ENCODE measurements at regions not wholly inside any gene's neighbourhood (a gene's known extent, or its start where the extent isn't known, plus 50 kb on each side); places are given as distances from the start of the nearest gene placed in this dataset.

- H3K4me3 ChIP-seq: no peak overlapping the region
- intact Hi-C loops (cut with DNase I; ENCODE audit: low total_unique reads) (no loop called here), in situ Hi-C loops (cut with MboI; ENCODE audit: low sequenced_read_pairs in 4 of 4) (loop anchor here in 2 of 4 donors (25.0 kb wide), 2 partner anchors 470 to 570 kb away; no protein-coding TSS in a partner anchor)
- ATAC-seq: no peak
- no peak for DNase-seq
- no peak overlapping the region for H3K27ac ChIP-seq
- H3K36me3 ChIP-seq: no peaks in the 10 kb centered on the region
- H3K4me1 ChIP-seq: no peaks in the 10 kb centered on the region
- TF ChIP-seq POLR2A (IDR thresholded peaks at IDR 0.05): no peak
- TF ChIP-seq, protein P1, sequence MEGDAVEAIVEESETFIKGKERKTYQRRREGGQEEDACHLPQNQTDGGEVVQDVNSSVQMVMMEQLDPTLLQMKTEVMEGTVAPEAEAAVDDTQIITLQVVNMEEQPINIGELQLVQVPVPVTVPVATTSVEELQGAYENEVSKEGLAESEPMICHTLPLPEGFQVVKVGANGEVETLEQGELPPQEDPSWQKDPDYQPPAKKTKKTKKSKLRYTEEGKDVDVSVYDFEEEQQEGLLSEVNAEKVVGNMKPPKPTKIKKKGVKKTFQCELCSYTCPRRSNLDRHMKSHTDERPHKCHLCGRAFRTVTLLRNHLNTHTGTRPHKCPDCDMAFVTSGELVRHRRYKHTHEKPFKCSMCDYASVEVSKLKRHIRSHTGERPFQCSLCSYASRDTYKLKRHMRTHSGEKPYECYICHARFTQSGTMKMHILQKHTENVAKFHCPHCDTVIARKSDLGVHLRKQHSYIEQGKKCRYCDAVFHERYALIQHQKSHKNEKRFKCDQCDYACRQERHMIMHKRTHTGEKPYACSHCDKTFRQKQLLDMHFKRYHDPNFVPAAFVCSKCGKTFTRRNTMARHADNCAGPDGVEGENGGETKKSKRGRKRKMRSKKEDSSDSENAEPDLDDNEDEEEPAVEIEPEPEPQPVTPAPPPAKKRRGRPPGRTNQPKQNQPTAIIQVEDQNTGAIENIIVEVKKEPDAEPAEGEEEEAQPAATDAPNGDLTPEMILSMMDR (IDR thresholded peaks at IDR 0.05 in 4 of 5, conservative IDR thresholded peaks at IDR 0.05 in 1 of 5): no peak
- H3K9me3 ChIP-seq: no peaks in the 10 kb centered on the region
- no peaks in the 10 kb centered on the region for H3K27me3 ChIP-seq
Observed at GRCh38 chr5:57316798-57317327, 143.0 kb downstream of the GPBP1 start.

GRCh38 chr5:57315941-57316340 is 142.1 kb downstream of the GPBP1 start:
- intact Hi-C loops (cut with DNase I; ENCODE audit: low total_unique reads) (no loop called here), in situ Hi-C loops (cut with MboI; ENCODE audit: low sequenced_read_pairs in 4 of 4) (loop anchor here in 2 of 4 donors (25.0 kb wide), 2 partner anchors 471 to 571 kb away; no protein-coding TSS in a partner anchor)
- Histone ChIP-seq H3K36me3 (no peaks in the 10 kb centered on the region), H3K4me3 (no peak overlapping the region), H3K9me3 (no peaks in the 10 kb centered on the region), H3K4me1 (no peaks in the 10 kb centered on the region), H3K27ac (no peak overlapping the region), H3K27me3 (no peaks in the 10 kb centered on the region)
- TF ChIP-seq, protein P1 (IDR thresholded peaks at IDR 0.05 in 4 of 5, conservative IDR thresholded peaks at IDR 0.05 in 1 of 5): no peak
- TF ChIP-seq POLR2A (IDR thresholded peaks at IDR 0.05): no peak
- no peak for DNase-seq
- no peak for ATAC-seq

All from gastrocnemius medialis (tissue), 4 donors.